Testis (tissue), 2 donors: ENCODE measurements at regions not wholly inside any gene's neighbourhood (a gene's known extent, or its start where the extent isn't known, plus 50 kb on each side); places are given as distances from the start of the nearest gene placed in this dataset.

Source experiments
- DNase-seq: peaks from one replicate; pipeline ENCODE4 v3.0.0-alpha.2; 2019
- H3K27ac ChIP-seq, 2 donors: fragments of 200-600 bp; sonication (generic); one replicate each; pipeline ENCODE4 v1.5.1; 2019
- H3K27me3 ChIP-seq: fragments of 200-600 bp; sonication (generic); one replicate; pipeline ENCODE4 v1.5.1; 2019
- H3K36me3 ChIP-seq: fragments of 200-600 bp; sonication (generic); one replicate; pipeline ENCODE4 v1.5.1; 2017; ENCODE audit warnings: low read depth; ENCODE audit errors: missing control alignments
- H3K4me1 ChIP-seq: fragments of 200-600 bp; sonication (generic); one replicate; pipeline ENCODE4 v1.5.1; 2019
- H3K4me3 ChIP-seq, 2 donors: fragments of 200-600 bp; sonication (generic); one replicate each; pipeline ENCODE4 v1.5.1; 2017 to 2019
- H3K9me3 ChIP-seq: fragments of 200-600 bp; sonication (generic); one replicate; pipeline ENCODE4 v1.5.1; 2017
- POLR2A ChIP-seq: fragments of 450-650 bp; IDR thresholded peaks from one replicate; pipeline ENCODE4 v1.6.1; 2017; ENCODE audit warnings: antibody characterized with exemption, mild to moderate bottlenecking, moderate library complexity
- WGBS, 2 donors: methylation state at CpG; one replicate each; pipeline ENCODE4 v1.1.5; 2018; 5-methylcytosine and 5-hydroxymethylcytosine counted together
- intact Hi-C: fragments of 100-400 bp; cut with DNase I; formaldehyde crosslinking; loops from one replicate; pipeline ENCODE4 v1.15.1; 2023; ENCODE audit warnings: low total_unique reads
- TF ChIP-seq, protein P1 (sequence below), 3 experiments: fragments of 450-650 bp in 2 of 3; fragments of 200-600 bp in 1 of 3; sonication (generic) in 1 of 3; IDR thresholded peaks; one replicate each; pipeline ENCODE4 v1.5.1; 2016 to 2019; ENCODE audit warnings: antibody characterized with exemption in 3 of 3, mild to moderate bottlenecking in 2 of 3, moderate library complexity in 1 of 3

DNA sequence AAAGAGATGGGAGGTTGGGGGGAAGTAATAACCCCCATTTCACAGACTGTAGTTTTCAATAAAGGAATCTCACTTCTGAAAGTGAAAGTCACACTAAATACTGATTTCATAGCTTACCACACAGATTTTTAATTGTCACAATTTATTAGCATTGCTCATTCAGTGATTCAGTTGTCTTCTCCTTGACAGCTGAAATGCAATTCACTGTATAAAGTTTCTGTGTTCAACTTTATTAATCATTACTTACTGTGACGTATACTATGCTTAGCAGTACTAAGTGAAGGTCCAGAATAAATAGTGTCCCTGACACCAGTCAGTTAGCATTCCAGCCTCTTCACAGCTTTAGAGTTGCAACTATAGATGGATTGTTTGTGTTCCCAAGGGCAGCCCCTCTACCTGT is 324.1 kb upstream of the CRIM1 start:
- intact Hi-C loops = no loop called here
- Histone ChIP-seq H3K36me3 (no peaks in the 10 kb centered on the region), H3K4me3 (no peak overlapping the region), H3K27me3 (no peaks in the 10 kb centered on the region), H3K27ac (no peak overlapping the region), H3K4me1 (no peaks in the 10 kb centered on the region), H3K9me3 (no peaks in the 10 kb centered on the region)
- TF ChIP-seq POLR2A = no peak
- TF ChIP-seq, protein P1, sequence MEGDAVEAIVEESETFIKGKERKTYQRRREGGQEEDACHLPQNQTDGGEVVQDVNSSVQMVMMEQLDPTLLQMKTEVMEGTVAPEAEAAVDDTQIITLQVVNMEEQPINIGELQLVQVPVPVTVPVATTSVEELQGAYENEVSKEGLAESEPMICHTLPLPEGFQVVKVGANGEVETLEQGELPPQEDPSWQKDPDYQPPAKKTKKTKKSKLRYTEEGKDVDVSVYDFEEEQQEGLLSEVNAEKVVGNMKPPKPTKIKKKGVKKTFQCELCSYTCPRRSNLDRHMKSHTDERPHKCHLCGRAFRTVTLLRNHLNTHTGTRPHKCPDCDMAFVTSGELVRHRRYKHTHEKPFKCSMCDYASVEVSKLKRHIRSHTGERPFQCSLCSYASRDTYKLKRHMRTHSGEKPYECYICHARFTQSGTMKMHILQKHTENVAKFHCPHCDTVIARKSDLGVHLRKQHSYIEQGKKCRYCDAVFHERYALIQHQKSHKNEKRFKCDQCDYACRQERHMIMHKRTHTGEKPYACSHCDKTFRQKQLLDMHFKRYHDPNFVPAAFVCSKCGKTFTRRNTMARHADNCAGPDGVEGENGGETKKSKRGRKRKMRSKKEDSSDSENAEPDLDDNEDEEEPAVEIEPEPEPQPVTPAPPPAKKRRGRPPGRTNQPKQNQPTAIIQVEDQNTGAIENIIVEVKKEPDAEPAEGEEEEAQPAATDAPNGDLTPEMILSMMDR (IDR thresholded peaks at IDR 0.05) = no peak
- WGBS, 2 donors = 0 to 68% methylated on average over 1 of the region's 1 CpG
- no peak for DNase-seq

DNA sequence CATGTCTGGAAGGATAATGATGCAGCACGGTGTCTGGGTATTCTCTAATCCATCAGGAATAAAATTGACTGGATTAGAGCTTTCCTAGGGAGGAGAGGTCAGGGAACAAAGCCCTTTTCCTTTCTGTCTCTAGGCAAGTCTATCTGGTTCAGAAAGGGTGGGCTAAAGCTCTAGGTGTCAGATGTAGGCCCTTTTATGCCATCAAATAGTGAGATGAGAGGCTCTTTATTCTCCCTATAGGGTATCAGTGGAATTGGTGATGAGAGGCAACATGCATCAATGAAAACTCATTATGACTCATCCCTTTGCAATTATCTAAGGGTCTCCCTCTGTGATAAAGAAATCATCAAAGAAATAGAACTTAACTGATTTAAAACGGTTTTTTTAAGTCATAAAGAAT is 328.0 kb upstream of the CRIM1 start:
- no peak for TF ChIP-seq POLR2A

DNA sequence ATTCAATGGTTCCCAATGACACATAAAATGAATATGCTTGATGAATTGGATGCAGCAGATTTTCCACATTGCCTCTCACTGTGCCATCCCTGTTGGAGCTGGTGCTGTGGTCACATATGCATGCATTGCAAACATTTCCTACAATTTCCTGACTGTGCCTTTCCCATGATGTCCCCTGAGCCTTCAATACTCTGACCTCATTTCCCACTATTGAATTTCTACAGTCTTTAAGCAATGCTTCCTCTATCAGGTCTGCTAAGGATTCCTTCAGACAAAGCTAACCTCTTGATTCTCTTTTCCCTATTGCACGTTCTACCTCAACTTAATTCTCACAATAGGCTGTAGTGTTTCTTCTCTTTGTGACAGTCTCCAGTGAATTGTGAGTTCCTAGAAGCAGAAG is 342.5 kb upstream of the CRIM1 start:
- WGBS, 2 donors = 59 to 60% methylated on average over 1 of the region's 1 CpG
- intact Hi-C loops = no loop called here
- TF ChIP-seq POLR2A = no peak
- TF ChIP-seq, protein P1 (IDR thresholded peaks at IDR 0.05) = no peak
- no peaks in the 10 kb centered on the region for H3K4me1 ChIP-seq
- no peaks in the 10 kb centered on the region for H3K36me3 ChIP-seq
- H3K4me3 ChIP-seq = no peak overlapping the region
- no peaks in the 10 kb centered on the region for H3K9me3 ChIP-seq
- no peaks in the 10 kb centered on the region for H3K27me3 ChIP-seq
- H3K27ac ChIP-seq = no peak overlapping the region
- no peak for DNase-seq

More for the DNA sequence above, 328.0 kb upstream of the CRIM1 start:
- H3K4me1 ChIP-seq = no peaks in the 10 kb centered on the region
- H3K27me3 ChIP-seq = no peaks in the 10 kb centered on the region
- H3K9me3 ChIP-seq = no peaks in the 10 kb centered on the region
- no peak overlapping the region for H3K27ac ChIP-seq
- DNase-seq = no peak
- 70 to 85% methylated on average over 2 of the region's 2 CpGs for WGBS, 2 donors
- no peak overlapping the region for H3K4me3 ChIP-seq
- intact Hi-C loops = no loop called here
- no peaks in the 10 kb centered on the region for H3K36me3 ChIP-seq

DNA sequence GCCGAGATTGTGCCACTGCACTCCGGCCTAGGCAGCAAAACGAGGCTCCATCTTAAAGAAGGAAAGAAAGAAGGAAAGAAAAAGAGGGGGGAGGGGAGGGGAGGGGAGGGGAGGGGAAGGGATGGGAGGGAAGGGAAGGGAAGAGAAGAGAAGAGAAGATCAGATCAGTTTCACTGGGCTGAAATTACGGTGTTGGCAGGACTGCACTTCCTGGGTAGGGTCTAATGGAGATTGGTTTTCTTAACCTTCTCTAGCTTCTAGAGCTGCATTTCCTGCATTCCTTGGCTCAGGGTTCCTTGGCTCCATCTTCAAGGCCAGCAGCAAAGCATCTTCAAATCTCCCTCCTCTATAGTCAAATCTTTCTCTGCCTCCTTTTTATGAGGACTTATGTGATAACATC is 349.1 kb upstream of the CRIM1 start:
- WGBS, 2 donors = 51 to 87% methylated on average over 4 of the region's 4 CpGs
- intact Hi-C loops = no loop called here
- no peaks in the 10 kb centered on the region for H3K27me3 ChIP-seq
- H3K4me1 ChIP-seq = no peaks in the 10 kb centered on the region
- no peak overlapping the region for H3K27ac ChIP-seq
- TF ChIP-seq, protein P1 (IDR thresholded peaks at IDR 0.05) = no peak
- TF ChIP-seq POLR2A = no peak
- H3K4me3 ChIP-seq = no peak overlapping the region
- H3K36me3 ChIP-seq = no peaks in the 10 kb centered on the region
- no peak for DNase-seq
- H3K9me3 ChIP-seq = no peaks in the 10 kb centered on the region

DNA sequence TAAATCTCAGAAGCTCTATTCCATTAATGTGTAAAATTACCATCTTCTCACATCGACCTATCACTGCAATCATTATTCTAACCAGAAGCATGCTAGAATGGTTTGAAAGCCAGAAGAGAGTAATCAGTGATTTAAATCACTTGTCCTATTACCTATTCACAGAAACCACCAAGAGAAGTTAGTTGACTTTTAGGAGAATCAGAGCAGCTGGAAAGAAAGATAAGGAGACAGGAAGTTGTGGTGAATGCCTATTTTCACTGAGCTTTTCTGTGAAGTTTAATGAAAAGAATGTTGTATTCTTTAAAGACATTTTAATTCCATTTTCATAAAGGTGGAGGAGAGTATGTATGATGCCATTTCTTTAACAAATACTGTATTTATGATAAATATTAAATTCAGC is 352.6 kb upstream of the CRIM1 start:
- Histone ChIP-seq H3K36me3 (no peaks in the 10 kb centered on the region), H3K27ac (no peak overlapping the region), H3K4me3 (no peak overlapping the region), H3K27me3 (no peaks in the 10 kb centered on the region), H3K9me3 (no peaks in the 10 kb centered on the region), H3K4me1 (no peaks in the 10 kb centered on the region)
- intact Hi-C loops = no loop called here
- 40 to 60% methylated on average over 1 of the region's 1 CpG for WGBS, 2 donors
- DNase-seq = no peak
- TF ChIP-seq, protein P1 (IDR thresholded peaks at IDR 0.05) = no peak
- no peak for TF ChIP-seq POLR2A
